HL-60 (cell line): ENCODE measurements at regions not wholly inside any gene's neighbourhood (a gene's known extent, or its start where the extent isn't known, plus 50 kb on each side); places are given as distances from the start of the nearest gene placed in this dataset.

ENCODE experiments used
- POLR2AphosphoS5 ChIP-seq: IDR thresholded peaks from 2 replicates; pipeline ENCODE4 v1.6.1; 2012; ENCODE audit warnings: low read depth
- TF ChIP-seq, protein P1 (sequence below): IDR thresholded peaks from one replicate; pipeline ENCODE4 v1.5.1; 2011; ENCODE audit warnings: low read length, control low read depth, inconsistent platforms; ENCODE audit not compliant: insufficient read depth
- TF ChIP-seq, protein P2 (sequence below): IDR thresholded peaks from 2 replicates; pipeline ENCODE4 v1.6.1; 2012; ENCODE audit warnings: low read depth; ENCODE audit not compliant: insufficient replicate concordance

DNA sequence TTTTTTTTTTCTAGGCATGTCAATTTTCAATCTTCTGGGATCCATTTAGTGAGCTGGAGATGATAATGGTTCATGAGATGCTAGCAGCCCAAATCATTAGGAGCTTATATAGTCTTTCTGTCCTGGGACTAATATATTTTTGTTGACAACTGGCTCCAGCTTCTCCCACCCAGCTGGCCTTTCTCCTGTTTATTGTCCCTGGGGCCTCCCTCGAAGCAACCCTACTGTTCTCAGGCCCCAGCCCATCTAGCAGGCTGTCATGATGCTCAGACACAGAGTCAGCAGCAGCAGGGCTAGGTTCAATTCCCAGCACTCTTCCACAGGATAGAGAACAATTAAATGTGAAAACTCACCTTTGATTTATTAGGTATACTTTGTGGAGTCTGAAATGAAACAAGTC, 127.6 kb upstream of the MID1 start:
- TF ChIP-seq POLR2AphosphoS5: no peak
- TF ChIP-seq, protein P1, sequence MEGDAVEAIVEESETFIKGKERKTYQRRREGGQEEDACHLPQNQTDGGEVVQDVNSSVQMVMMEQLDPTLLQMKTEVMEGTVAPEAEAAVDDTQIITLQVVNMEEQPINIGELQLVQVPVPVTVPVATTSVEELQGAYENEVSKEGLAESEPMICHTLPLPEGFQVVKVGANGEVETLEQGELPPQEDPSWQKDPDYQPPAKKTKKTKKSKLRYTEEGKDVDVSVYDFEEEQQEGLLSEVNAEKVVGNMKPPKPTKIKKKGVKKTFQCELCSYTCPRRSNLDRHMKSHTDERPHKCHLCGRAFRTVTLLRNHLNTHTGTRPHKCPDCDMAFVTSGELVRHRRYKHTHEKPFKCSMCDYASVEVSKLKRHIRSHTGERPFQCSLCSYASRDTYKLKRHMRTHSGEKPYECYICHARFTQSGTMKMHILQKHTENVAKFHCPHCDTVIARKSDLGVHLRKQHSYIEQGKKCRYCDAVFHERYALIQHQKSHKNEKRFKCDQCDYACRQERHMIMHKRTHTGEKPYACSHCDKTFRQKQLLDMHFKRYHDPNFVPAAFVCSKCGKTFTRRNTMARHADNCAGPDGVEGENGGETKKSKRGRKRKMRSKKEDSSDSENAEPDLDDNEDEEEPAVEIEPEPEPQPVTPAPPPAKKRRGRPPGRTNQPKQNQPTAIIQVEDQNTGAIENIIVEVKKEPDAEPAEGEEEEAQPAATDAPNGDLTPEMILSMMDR: no peak
- TF ChIP-seq, protein P2, sequence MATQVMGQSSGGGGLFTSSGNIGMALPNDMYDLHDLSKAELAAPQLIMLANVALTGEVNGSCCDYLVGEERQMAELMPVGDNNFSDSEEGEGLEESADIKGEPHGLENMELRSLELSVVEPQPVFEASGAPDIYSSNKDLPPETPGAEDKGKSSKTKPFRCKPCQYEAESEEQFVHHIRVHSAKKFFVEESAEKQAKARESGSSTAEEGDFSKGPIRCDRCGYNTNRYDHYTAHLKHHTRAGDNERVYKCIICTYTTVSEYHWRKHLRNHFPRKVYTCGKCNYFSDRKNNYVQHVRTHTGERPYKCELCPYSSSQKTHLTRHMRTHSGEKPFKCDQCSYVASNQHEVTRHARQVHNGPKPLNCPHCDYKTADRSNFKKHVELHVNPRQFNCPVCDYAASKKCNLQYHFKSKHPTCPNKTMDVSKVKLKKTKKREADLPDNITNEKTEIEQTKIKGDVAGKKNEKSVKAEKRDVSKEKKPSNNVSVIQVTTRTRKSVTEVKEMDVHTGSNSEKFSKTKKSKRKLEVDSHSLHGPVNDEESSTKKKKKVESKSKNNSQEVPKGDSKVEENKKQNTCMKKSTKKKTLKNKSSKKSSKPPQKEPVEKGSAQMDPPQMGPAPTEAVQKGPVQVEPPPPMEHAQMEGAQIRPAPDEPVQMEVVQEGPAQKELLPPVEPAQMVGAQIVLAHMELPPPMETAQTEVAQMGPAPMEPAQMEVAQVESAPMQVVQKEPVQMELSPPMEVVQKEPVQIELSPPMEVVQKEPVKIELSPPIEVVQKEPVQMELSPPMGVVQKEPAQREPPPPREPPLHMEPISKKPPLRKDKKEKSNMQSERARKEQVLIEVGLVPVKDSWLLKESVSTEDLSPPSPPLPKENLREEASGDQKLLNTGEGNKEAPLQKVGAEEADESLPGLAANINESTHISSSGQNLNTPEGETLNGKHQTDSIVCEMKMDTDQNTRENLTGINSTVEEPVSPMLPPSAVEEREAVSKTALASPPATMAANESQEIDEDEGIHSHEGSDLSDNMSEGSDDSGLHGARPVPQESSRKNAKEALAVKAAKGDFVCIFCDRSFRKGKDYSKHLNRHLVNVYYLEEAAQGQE: no peak
